ENCODE measurements at regions not wholly inside any gene's neighbourhood (a gene's known extent, or its start where the extent isn't known, plus 50 kb on each side); places are given as distances from the start of the nearest gene placed in this dataset.

- Histone ChIP-seq H2BK12ac (ENCODE audit: low read depth, low read length) (no peak overlapping the region), H3K14ac (ENCODE audit: insufficient read length) (no peak overlapping the region), H3K4me2 (ENCODE audit: insufficient read depth in 1 of 2, low read depth in 2 of 2, low read length in 2 of 2) (no peak overlapping the region), H3K27me3 (replicated peaks in 1 of 4; ENCODE audit: control insufficient read depth in 3 of 4, extremely low read depth in 1 of 4, insufficient read depth in 3 of 4, low read length in 3 of 4) (no peaks in the 10 kb centered on the region), H2BK120ac (replicated peaks; ENCODE audit: low read depth, low read length) (no peak overlapping the region), H4K20me1 (replicated peaks in 1 of 2; ENCODE audit: control insufficient read depth in 1 of 2, insufficient read depth in 2 of 2, low read length in 2 of 2) (no peaks in the 10 kb centered on the region), H4K91ac (replicated peaks; ENCODE audit: insufficient read length, low read length) (no peak overlapping the region), H3K56ac (replicated peaks; ENCODE audit: insufficient read length, low read depth, low read length) (no peak overlapping the region), H3K23ac (ENCODE audit: insufficient read length) (no peak overlapping the region), H3K23me2 (ENCODE audit: low read depth, low read length) (no peaks in the 10 kb centered on the region), H3K18ac (ENCODE audit: extremely low read depth, low read length) (no peak overlapping the region), H2BK20ac (ENCODE audit: low read length) (no peak overlapping the region), H3K4ac (replicated peaks; ENCODE audit: insufficient read length, low read depth, low read length) (no peak overlapping the region), H3K4me1 (replicated peaks in 1 of 4; ENCODE audit: control insufficient read depth in 3 of 4, insufficient read depth in 4 of 4, low read length in 3 of 4) (no peaks in the 10 kb centered on the region), H2AFZ (ENCODE audit: low read length) (no peak overlapping the region), H4K8ac (ENCODE audit: extremely low read depth, insufficient read depth, low read length) (no peak overlapping the region), H3K79me2 (ENCODE audit: control insufficient read depth in 1 of 2, insufficient read depth in 2 of 2, low read length in 2 of 2) (no peaks in the 10 kb centered on the region), H3K36me3 (ENCODE audit: control insufficient read depth in 2 of 4, insufficient read depth in 4 of 4, low read length in 3 of 4) (no peaks in the 10 kb centered on the region), H2BK5ac (ENCODE audit: low read depth, low read length) (no peak overlapping the region), H3K9ac (replicated peaks in 1 of 4; ENCODE audit: extremely low read depth in 1 of 4, low read depth in 3 of 4, low read length in 3 of 4) (no peak overlapping the region), H2BK15ac (ENCODE audit: low read length) (no peak overlapping the region), H3K27ac (ENCODE audit: low read depth, low read length) (no peak overlapping the region), H2AK5ac (ENCODE audit: low read depth, low read length) (no peak overlapping the region), H4K5ac (ENCODE audit: insufficient read length, low read depth, low read length) (no peak overlapping the region), H3K4me3 (ENCODE audit: extremely low read depth in 1 of 4, insufficient read depth in 2 of 4, low read depth in 3 of 4, low read length in 4 of 4) (no peak overlapping the region), H3K9me3 (ENCODE audit: insufficient read depth in 2 of 2, low read depth in 1 of 2, low read length in 1 of 2) (peaks cover 61 to 89% of the 10 kb centered on the region in 2 experiments), H3K79me1 (ENCODE audit: low read depth, low read length) (no peaks in the 10 kb centered on the region)
- no peak for FAIRE-seq
- WGBS, 2 experiments (ENCODE audit: extremely low coverage in 1 of 2, insufficient coverage in 1 of 2, insufficient read length in 1 of 2, insufficient replicate concordance in 2 of 2, low coverage in 1 of 2, low lambda C conversion rate in 2 of 2, missing lambda C conversion rate in 1 of 2), result 82% methylated on average over 7 of the region's 10 CpGs; no CpG with 5 or more reads in 1 of the 2 experiments
- no peak for DNase-seq (ENCODE audit: low read depth in 1 of 2, low spot score in 2 of 2)
- CTCF ChIA-PET (ENCODE audit: partially characterized antibody), result no interaction called here
- POLR2A ChIA-PET (ENCODE audit: partially characterized antibody), result no interaction called here
- no peak for TF ChIP-seq SIX5 (IDR thresholded peaks at IDR 0.05; ENCODE audit: low read depth, low read length)
Observed at GRCh38 chr7:57204411-57204811, 72.2 kb upstream of the ZNF479 start.

Data from H1 (cell line).